Activated CD8-positive, alpha-beta memory T cell treated with anti-CD3 and anti-CD28 coated beads for 36 hours (primary cell): ENCODE measurements at regions not wholly inside any gene's neighbourhood (a gene's known extent, or its start where the extent isn't known, plus 50 kb on each side); places are given as distances from the start of the nearest gene placed in this dataset.
"Not testable (repeated sequence)": the region's sequence is repeated elsewhere in the genome, so short reads cannot be mapped to it uniquely, and the experiment has no call there.

Source experiments
- CTCF ChIA-PET: fragments of 350-600 bp; sonication (Branson Sonifier 250); formaldehyde crosslinking; loops from one replicate; lab custom pipeline; 2021; ENCODE audit warnings: antibody characterized with exemption; lab: Charles Lee
- POLR2A ChIA-PET: fragments of 350-600 bp; sonication (Branson Sonifier 250); formaldehyde crosslinking; loops from one replicate; lab custom pipeline; 2021; ENCODE audit warnings: antibody characterized with exemption; lab: Charles Lee

GRCh38 chr7:116367171-116367813, 132.2 kb upstream of the CAV2 start:
- POLR2A ChIA-PET = no interaction called here

GRCh38 chr7:116368965-116369364, 130.6 kb upstream of the CAV2 start:
- POLR2A ChIA-PET = no interaction called here

More at GRCh38 chr7:116367171-116367813, 132.2 kb upstream of the CAV2 start:
- CTCF ChIA-PET = no interaction called here

GRCh38 chr7:116371536-116371935, 128.0 kb upstream of the CAV2 start:
- CTCF ChIA-PET, POLR2A ChIA-PET: not testable (repeated sequence)

More at GRCh38 chr7:116368965-116369364, 130.6 kb upstream of the CAV2 start:
- CTCF ChIA-PET = no interaction called here

GRCh38 chr7:116373229-116373628, 126.3 kb upstream of the CAV2 start:
- POLR2A ChIA-PET, CTCF ChIA-PET: not testable (repeated sequence)

GRCh38 chr7:116377721-116378120, 121.8 kb upstream of the CAV2 start:
- ChIA-PET CTCF (no interaction called here), POLR2A (no interaction called here)

- ChIA-PET CTCF (no interaction called here), POLR2A (no interaction called here)
These were observed 119.5 kb upstream of the CAV2 start for GRCh38 chr7:116380025-116380424.

GRCh38 chr7:116382375-116382774, 117.2 kb upstream of the CAV2 start:
- CTCF ChIA-PET = no interaction called here

GRCh38 chr7:116384936-116385635, 114.5 kb upstream of the CAV2 start:
- CTCF ChIA-PET = no interaction called here

More at GRCh38 chr7:116382375-116382774, 117.2 kb upstream of the CAV2 start:
- POLR2A ChIA-PET = no interaction called here

GRCh38 chr7:116386674-116387073, 112.9 kb upstream of the CAV2 start:
- ChIA-PET POLR2A (no interaction called here), CTCF (no interaction called here)

More at GRCh38 chr7:116384936-116385635, 114.5 kb upstream of the CAV2 start:
- POLR2A ChIA-PET = no interaction called here

GRCh38 chr7:116390363-116390762, 109.2 kb upstream of the CAV2 start:
- POLR2A ChIA-PET = no interaction called here
- CTCF ChIA-PET = no interaction called here

- CTCF ChIA-PET = no interaction called here
These were observed 106.7 kb upstream of the CAV2 start for GRCh38 chr7:116392806-116393205.

GRCh38 chr7:116393654-116394053, 105.9 kb upstream of the CAV2 start:
- ChIA-PET CTCF (no interaction called here), POLR2A (no interaction called here)

More at GRCh38 chr7:116392806-116393205, 106.7 kb upstream of the CAV2 start:
- POLR2A ChIA-PET = no interaction called here

- CTCF ChIA-PET = no interaction called here
- POLR2A ChIA-PET = no interaction called here
These were observed 105.4 kb upstream of the CAV2 start for GRCh38 chr7:116394106-116394505.

GRCh38 chr7:116395141-116395791, 104.3 kb upstream of the CAV2 start:
- ChIA-PET CTCF (no interaction called here), POLR2A (no interaction called here)

GRCh38 chr7:116398672-116399071, 100.9 kb upstream of the CAV2 start:
- CTCF ChIA-PET = no interaction called here
- POLR2A ChIA-PET = no interaction called here

- ChIA-PET CTCF (no interaction called here), POLR2A (no interaction called here)
These were observed 99.7 kb upstream of the CAV2 start for GRCh38 chr7:116399819-116400218.

GRCh38 chr7:116400522-116400921, 99.0 kb upstream of the CAV2 start:
- CTCF ChIA-PET = no interaction called here
- POLR2A ChIA-PET = no interaction called here

- ChIA-PET CTCF (no interaction called here), POLR2A (no interaction called here)
These were observed 97.8 kb upstream of the CAV2 start for GRCh38 chr7:116401711-116402110.

GRCh38 chr7:116403265-116403664, 96.3 kb upstream of the CAV2 start:
- ChIA-PET CTCF (no interaction called here), POLR2A (no interaction called here)

GRCh38 chr7:116404389-116404788, 95.1 kb upstream of the CAV2 start:
- ChIA-PET POLR2A (no interaction called here), CTCF (no interaction called here)

GRCh38 chr7:116405810-116406209, 93.7 kb upstream of the CAV2 start:
- POLR2A ChIA-PET = no interaction called here
- CTCF ChIA-PET = no interaction called here
